ENCODE measurements at regions not wholly inside any gene's neighbourhood (a gene's known extent, or its start where the extent isn't known, plus 50 kb on each side); places are given as distances from the start of the nearest gene placed in this dataset.

DNA sequence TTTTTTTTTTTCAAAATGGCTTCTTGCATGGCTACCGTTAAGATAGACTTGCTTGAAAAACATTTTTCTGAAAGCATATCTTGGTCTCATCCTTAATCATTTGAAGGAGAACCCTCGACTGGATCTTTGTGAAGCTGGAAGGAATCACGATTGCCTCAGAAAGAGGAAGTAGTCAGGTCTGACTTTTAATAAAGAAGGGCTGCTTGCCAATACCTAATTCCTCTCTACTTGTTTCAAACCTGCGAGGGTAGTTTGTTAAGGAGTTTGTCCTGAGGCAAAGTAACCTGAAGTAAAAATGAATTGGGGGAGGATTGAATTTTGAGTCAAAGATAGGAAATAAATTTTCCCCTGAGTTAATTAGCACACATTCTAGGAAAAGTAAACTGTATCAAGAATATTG lies 288.1 kb upstream of the MAP3K7 start:
- H3K4me3 ChIP-seq (ENCODE audit: control insufficient read depth in 2 of 3, extremely low read depth in 1 of 3, insufficient read depth in 2 of 3, low read depth in 1 of 3, low read length in 3 of 3) = no peak overlapping the region
- H3K79me2 ChIP-seq (ENCODE audit: control insufficient read depth, insufficient read depth, low read length) = no peaks in the 10 kb centered on the region
- H3K9me3 ChIP-seq (ENCODE audit: control insufficient read depth, low read depth, low read length) = peaks cover 2% of the 10 kb centered on the region
- no peaks in the 10 kb centered on the region for H3K27me3 ChIP-seq (ENCODE audit: control insufficient read depth, extremely low read depth, insufficient read depth, low read length)
- H2AFZ ChIP-seq (ENCODE audit: control insufficient read depth, low read length) = peak overlapping the region; percentile 57
- H3K9ac ChIP-seq (ENCODE audit: control insufficient read depth, extremely low read depth, insufficient read depth, low read length) = no peak overlapping the region
- H3K4me1 ChIP-seq (ENCODE audit: control insufficient read depth, extremely low read depth, insufficient read depth, low read length) = peaks cover 15% of the 10 kb centered on the region
- H3K9me1 ChIP-seq (ENCODE audit: control insufficient read depth, extremely low read depth, insufficient read depth, low read length) = no peaks in the 10 kb centered on the region
- FAIRE-seq = peak; percentile 60
- H3K36me3 ChIP-seq (ENCODE audit: control insufficient read depth in 2 of 2, extremely low read depth in 1 of 2, insufficient read depth in 2 of 2, low read length in 2 of 2) = no peaks in the 10 kb centered on the region
- no peak for DNase-seq (ENCODE audit: low read depth, low spot score)
- dilution Hi-C loops (cut with MboI; ENCODE audit: extremely low pct_ligation_motif_present, low sequenced_read_pairs) = no loop called here
- no peaks in the 10 kb centered on the region for H4K20me1 ChIP-seq (ENCODE audit: control insufficient read depth, extremely low read depth, insufficient read depth, low read length)
- TF ChIP-seq, protein P1, sequence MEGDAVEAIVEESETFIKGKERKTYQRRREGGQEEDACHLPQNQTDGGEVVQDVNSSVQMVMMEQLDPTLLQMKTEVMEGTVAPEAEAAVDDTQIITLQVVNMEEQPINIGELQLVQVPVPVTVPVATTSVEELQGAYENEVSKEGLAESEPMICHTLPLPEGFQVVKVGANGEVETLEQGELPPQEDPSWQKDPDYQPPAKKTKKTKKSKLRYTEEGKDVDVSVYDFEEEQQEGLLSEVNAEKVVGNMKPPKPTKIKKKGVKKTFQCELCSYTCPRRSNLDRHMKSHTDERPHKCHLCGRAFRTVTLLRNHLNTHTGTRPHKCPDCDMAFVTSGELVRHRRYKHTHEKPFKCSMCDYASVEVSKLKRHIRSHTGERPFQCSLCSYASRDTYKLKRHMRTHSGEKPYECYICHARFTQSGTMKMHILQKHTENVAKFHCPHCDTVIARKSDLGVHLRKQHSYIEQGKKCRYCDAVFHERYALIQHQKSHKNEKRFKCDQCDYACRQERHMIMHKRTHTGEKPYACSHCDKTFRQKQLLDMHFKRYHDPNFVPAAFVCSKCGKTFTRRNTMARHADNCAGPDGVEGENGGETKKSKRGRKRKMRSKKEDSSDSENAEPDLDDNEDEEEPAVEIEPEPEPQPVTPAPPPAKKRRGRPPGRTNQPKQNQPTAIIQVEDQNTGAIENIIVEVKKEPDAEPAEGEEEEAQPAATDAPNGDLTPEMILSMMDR (optimal IDR thresholded peaks at IDR 0.05 in 1 of 3, IDR thresholded peaks at IDR 0.05 in 1 of 3, conservative IDR thresholded peaks at IDR 0.05 in 1 of 3; ENCODE audit: extremely low read depth in 1 of 3, insufficient read depth in 2 of 3, low read length in 3 of 3) = no peak
- no peak for TF ChIP-seq EZH2 (IDR thresholded peaks at IDR 0.05; ENCODE audit: low read length)
- H3K4me2 ChIP-seq (ENCODE audit: control insufficient read depth, extremely low read depth, insufficient read depth, low read depth, low read length) = peak overlapping the region; percentile 2
- H3K27ac ChIP-seq (ENCODE audit: control insufficient read depth, insufficient read depth, low read length) = no peak overlapping the region

DNA sequence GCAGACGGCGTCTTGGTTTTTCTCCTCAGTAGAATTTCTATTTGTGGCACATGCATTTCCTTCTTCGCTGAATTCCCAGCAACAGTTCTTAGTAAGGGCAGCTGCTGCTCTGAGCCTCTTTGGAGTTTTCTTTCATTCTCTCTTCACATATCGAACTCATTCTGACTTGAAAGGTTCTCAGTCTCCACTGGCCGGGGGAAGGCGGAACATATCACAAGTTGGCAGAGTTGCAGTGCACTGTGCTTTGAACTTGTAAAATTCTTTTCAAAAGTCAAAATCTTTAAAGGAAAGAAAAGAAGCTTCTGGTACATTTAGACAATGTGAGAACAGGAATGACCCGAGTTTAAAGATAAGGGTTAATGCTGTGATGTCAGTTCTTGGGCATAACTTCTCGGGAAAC lies 286.1 kb upstream of the MAP3K7 start:
- Histone ChIP-seq H3K27ac (ENCODE audit: control insufficient read depth, insufficient read depth, low read length) (no peak overlapping the region), H3K79me2 (ENCODE audit: control insufficient read depth, insufficient read depth, low read length) (no peaks in the 10 kb centered on the region), H3K4me2 (ENCODE audit: control insufficient read depth, extremely low read depth, insufficient read depth, low read depth, low read length) (no peak overlapping the region), H3K9me1 (ENCODE audit: control insufficient read depth, extremely low read depth, insufficient read depth, low read length) (no peaks in the 10 kb centered on the region), H3K4me3 (ENCODE audit: control insufficient read depth in 2 of 3, extremely low read depth in 1 of 3, insufficient read depth in 2 of 3, low read depth in 1 of 3, low read length in 3 of 3) (no peak overlapping the region), H3K9me3 (ENCODE audit: control insufficient read depth, low read depth, low read length) (no peaks in the 10 kb centered on the region), H3K9ac (ENCODE audit: control insufficient read depth, extremely low read depth, insufficient read depth, low read length) (no peak overlapping the region), H3K4me1 (ENCODE audit: control insufficient read depth, extremely low read depth, insufficient read depth, low read length) (peaks cover 15% of the 10 kb centered on the region), H4K20me1 (ENCODE audit: control insufficient read depth, extremely low read depth, insufficient read depth, low read length) (no peaks in the 10 kb centered on the region), H3K36me3 (ENCODE audit: control insufficient read depth in 2 of 2, extremely low read depth in 1 of 2, insufficient read depth in 2 of 2, low read length in 2 of 2) (no peaks in the 10 kb centered on the region), H3K27me3 (ENCODE audit: control insufficient read depth, extremely low read depth, insufficient read depth, low read length) (no peaks in the 10 kb centered on the region), H2AFZ (ENCODE audit: control insufficient read depth, low read length) (no peak overlapping the region)
- dilution Hi-C loops (cut with MboI; ENCODE audit: extremely low pct_ligation_motif_present, low sequenced_read_pairs) = no loop called here
- FAIRE-seq = no peak
- DNase-seq (ENCODE audit: low read depth, low spot score) = no peak
- TF ChIP-seq EZH2 (IDR thresholded peaks at IDR 0.05; ENCODE audit: low read length) = no peak
- TF ChIP-seq, protein P1 (optimal IDR thresholded peaks at IDR 0.05 in 1 of 3, IDR thresholded peaks at IDR 0.05 in 1 of 3, conservative IDR thresholded peaks at IDR 0.05 in 1 of 3; ENCODE audit: extremely low read depth in 1 of 3, insufficient read depth in 2 of 3, low read length in 3 of 3) = no peak

Measured in keratinocyte (primary cell).